GM21825 (cell line): ENCODE measurements at regions not wholly inside any gene's neighbourhood (a gene's known extent, or its start where the extent isn't known, plus 50 kb on each side); places are given as distances from the start of the nearest gene placed in this dataset.
"Not testable (repeated sequence)": the region's sequence is repeated elsewhere in the genome, so short reads cannot be mapped to it uniquely, and the experiment has no call there.

Experiments used
- ATAC-seq: cut with Tn5 transposase; IDR thresholded peaks from one replicate; pipeline ENCODE4 v1.9.1; 2021; ENCODE audit warnings: mild to moderate bottlenecking, moderate library complexity; ENCODE audit not compliant: unreplicated experiment

- ATAC-seq: no peak
Observed at GRCh38 chr5:32842813-32843530, 131.9 kb downstream of the NPR3 start.

- ATAC-seq: no peak
Observed at GRCh38 chr5:32843531-32843895, 132.4 kb downstream of the NPR3 start.

GRCh38 chr5:32845171-32845570 lies 134.1 kb downstream of the NPR3 start:
- no peak for ATAC-seq

- ATAC-seq: no peak
Observed at GRCh38 chr5:32848120-32848519, 137.0 kb downstream of the NPR3 start.

GRCh38 chr5:32848681-32849080 lies 137.6 kb downstream of the NPR3 start:
- no peak for ATAC-seq

GRCh38 chr5:32850817-32851496 lies 139.8 kb downstream of the NPR3 start:
- no peak for ATAC-seq

DNA sequence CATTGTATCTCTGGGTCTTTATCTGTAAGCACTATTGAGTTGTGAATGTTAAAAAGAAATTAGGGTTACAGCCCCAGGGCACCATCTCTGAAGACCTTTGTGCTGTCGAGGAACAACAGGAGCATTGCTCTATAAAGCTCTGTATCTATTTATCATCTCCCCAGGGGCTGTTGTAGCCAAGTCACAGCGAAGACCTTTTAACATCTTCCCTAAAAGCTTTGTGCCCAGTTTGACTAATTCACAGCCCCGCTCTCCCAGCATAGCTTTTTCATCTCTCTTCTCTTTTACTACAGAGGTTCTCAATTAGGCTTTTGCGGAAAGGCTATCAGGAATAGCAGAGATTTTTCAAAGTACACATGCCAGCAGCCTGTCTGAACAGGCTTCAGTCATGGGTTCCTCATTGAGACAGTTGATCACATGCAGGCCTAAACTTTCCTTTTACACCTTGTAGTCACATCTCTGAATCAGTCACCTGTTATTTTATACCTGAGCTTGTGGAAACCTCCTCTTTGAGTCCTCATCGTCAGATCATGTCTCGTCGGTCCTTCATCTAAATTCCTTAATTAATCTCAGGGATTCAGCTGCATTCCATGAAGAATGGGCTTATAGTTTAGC lies 140.5 kb downstream of the NPR3 start:
- no peak for ATAC-seq

DNA sequence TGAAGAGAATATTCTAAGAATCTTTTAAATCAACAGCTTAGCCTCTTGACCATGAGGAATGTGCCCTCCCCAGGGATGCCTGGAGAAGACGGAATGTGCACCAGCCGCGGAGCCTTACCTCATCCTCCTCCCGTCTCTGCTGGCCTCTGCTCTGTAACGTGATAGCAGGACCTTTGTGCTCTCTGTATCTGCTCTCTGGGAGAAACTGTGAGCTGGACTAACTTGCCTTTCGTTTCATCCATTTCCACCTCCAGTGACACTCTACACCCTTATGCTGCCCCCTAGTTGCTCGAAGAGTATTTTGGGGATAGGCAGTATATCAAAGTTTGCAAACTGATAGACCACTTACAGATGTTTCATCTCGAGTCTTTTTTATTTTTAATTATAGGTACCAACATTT lies 141.4 kb downstream of the NPR3 start:
- ATAC-seq: no peak

DNA sequence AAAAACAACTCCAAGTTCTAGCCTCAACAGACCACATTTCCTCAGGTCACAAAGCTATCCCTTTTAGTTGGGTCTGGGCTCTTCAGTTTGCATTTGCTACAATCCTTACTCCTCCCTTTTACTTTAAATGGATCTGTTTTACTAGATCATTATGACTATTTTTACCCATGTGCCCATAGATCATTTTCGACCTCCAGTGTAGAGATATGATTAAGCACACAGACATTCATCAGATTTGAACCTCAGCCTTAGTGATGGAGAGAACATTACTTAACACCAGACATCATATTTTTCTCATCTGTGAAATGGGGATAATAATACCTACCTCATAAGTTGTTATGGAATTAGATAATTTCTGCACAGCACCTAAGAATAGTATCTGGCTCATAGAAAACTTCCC lies 141.9 kb downstream of the NPR3 start:
- ATAC-seq: no peak

DNA sequence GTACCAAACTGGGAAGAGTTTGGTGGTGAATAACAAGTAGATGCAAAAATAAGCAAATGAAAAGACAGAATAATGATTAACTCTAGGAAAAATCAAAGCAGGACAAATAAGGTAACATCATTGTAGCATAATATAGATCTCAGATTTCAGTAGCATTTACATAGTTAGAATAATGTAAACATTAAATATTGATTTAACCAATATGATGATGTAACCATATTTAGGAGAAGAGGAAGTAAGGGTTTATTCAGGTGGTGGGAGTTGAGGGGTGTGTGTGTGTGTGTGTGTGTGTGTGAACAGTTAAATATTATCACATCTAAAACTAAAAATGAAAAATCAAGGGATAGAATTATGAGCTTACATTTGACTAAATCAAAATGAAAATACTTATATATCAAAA lies 143.4 kb downstream of the NPR3 start:
- ATAC-seq: no peak

- ATAC-seq: no peak
Observed at GRCh38 chr5:32859211-32859641, 148.1 kb downstream of the NPR3 start.

GRCh38 chr5:32865475-32865874 lies 154.4 kb downstream of the NPR3 start:
- ATAC-seq: no peak

DNA sequence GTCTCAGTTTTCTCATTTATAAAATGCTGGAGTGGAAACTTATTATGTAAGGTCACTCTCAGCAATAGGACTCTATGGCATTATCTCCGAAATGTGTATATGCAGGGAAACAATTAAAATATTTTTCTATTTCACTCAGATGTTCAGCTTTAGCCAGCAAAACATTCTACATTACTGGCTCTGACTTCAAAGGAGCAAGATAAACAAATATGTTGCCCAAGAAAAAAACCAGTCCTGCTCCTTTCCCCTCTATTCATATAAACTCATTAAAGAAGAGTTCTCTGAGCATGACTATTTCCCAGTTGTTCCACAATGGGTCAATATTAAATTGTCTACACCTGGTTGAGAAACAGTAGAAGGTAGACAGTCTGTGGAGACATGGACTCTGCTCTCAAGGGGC lies 155.0 kb downstream of the NPR3 start:
- ATAC-seq: no peak

- ATAC-seq: no peak
Observed at GRCh38 chr5:32869216-32869615, 158.1 kb downstream of the NPR3 start.

GRCh38 chr5:32876791-32877190 lies 165.7 kb downstream of the NPR3 start:
- ATAC-seq: no peak

DNA sequence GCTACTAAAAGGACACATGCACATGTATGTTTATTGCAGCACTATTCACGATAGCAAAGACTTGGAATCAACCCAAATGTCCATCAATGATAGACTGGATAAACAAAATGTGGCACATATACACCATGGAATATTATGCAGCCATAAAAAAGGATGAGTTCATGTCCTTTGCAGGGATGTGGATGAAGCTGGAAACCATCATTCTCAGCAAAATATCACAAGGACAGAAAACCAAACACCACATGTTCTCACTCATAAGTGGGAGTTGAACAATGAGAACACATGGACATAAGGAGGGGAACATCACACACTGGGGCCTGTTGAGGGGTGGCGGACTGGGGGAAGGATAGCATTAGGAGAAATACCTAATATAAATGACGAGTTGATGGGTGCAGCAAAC lies 168.2 kb downstream of the NPR3 start:
- ATAC-seq: not testable (repeated sequence)

GRCh38 chr5:32880796-32881195 lies 169.7 kb downstream of the NPR3 start:
- no peak for ATAC-seq

- no peak for ATAC-seq
Observed at GRCh38 chr5:32887390-32887789, 176.3 kb downstream of the NPR3 start.

DNA sequence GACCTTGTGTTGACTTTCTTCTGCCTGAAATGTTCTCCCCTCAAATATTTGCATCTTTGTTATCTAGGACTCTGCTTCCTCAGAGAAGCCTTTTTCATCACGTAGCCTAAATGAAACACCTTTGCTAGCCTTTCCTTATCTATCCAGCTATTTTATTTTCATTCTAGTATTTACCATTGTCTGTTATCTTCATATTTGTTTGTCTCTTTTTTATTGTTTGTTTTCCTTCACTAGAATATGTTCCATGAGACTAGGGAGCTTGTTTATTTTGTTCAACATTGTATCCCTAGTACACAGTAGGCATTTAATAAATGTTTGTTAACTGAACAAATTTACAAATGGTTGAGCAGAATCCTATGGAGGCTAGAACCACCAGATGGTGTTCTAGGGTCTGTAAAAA lies 178.0 kb downstream of the NPR3 start:
- no peak for ATAC-seq

DNA sequence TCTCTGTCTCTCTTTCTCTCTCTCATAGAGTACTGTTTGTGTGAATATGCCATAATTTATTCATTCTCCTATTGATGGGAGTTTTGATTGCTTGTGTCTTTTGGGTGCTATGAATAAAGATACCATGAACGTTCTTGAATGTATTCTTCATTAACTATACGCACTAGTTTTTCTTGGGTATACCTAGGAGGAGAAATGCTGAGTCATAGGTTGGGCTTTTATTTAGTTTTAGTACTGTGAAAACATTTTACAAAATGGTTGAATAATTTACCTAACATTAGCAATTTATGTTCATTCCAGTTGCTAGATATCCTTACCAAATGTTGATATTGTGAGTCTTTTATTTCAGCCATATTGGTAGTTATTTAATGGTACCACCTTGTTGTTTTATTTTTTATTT lies 192.5 kb downstream of the NPR3 start:
- no peak for ATAC-seq

DNA sequence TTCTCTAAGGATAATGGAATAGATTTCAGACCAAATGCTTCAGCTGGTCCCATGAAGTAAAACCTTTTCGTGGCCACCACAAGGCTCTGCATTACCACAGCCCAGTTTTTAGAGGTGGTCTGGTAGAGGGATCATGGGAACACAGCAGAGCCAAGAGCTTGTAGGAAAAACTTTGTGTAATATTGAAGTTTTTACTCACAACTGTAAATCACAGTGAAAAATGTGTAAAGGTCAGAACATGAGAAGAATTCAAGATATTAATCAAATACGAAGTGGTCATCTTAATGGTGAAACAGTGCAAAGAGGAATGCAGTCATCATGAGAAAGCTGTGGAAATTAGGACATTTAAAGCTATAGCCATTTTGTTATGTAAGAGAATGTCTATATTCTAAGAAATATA lies 197.5 kb downstream of the NPR3 start:
- no peak for ATAC-seq

GRCh38 chr5:32909207-32909606 lies 198.1 kb downstream of the NPR3 start:
- no peak for ATAC-seq
